PC-9 (cell line): ENCODE measurements at regions not wholly inside any gene's neighbourhood (a gene's known extent, or its start where the extent isn't known, plus 50 kb on each side); places are given as distances from the start of the nearest gene placed in this dataset.

Experiments
- BruUV-seq: library from RNA; stranded (reverse); fragments of 400-500 nt; replicated peaks from 2 replicates; lab custom pipeline; 2021; lab: Mats Ljungman, UMichigan
- CTCF ChIA-PET: fragments of 300-600 bp; sonication (Branson Sonifier 250); formaldehyde crosslinking; loops from one replicate; lab custom pipeline; 2022; ENCODE audit warnings: antibody characterized with exemption; lab: Charles Lee
- POLR2A ChIA-PET: fragments of 300-600 bp; sonication (Branson Sonifier 250); formaldehyde crosslinking; loops from one replicate; lab custom pipeline; 2022; ENCODE audit warnings: antibody characterized with exemption; ENCODE audit not compliant: unreplicated experiment; lab: Charles Lee
- DNase-seq, 2 experiments: peaks; one replicate each; pipeline versions ENCODE4 v3.0.0 to v3.0.0-alpha.2; 2015 to 2022; ENCODE audit warnings: mixed read lengths in 1 of 2
- H2AFZ ChIP-seq: fragments of 200-600 bp; sonication (generic); 2 replicates; pipeline ENCODE4 v1.8.1; 2017; ENCODE audit warnings: antibody characterized with exemption
- H3F3A ChIP-seq: fragments of 200-600 bp; sonication (generic); 2 replicates; pipeline ENCODE4 v1.8.1; 2017; ENCODE audit warnings: antibody characterized with exemption, mild to moderate bottlenecking, low read depth; ENCODE audit not compliant: insufficient read depth
- H3K27ac ChIP-seq: fragments of 200-600 bp; sonication (generic); 2 replicates; pipeline ENCODE4 v1.6.1; 2016; ENCODE audit warnings: mixed run types
- H3K27me3 ChIP-seq: fragments of 200-600 bp; sonication (generic); 2 replicates; pipeline ENCODE4 v1.6.1; 2016; ENCODE audit warnings: low read depth, mixed run types; ENCODE audit not compliant: insufficient read depth
- H3K36me3 ChIP-seq: fragments of 200-600 bp; sonication (generic); 2 replicates; pipeline ENCODE4 v1.6.1; 2016; ENCODE audit warnings: low read depth, mixed run types
- H3K4me1 ChIP-seq: fragments of 200-600 bp; sonication (generic); replicated peaks from 2 replicates; pipeline ENCODE4 v1.6.1; 2016; ENCODE audit warnings: mixed run types; ENCODE audit not compliant: insufficient read depth
- H3K4me2 ChIP-seq: fragments of 200-600 bp; sonication (generic); 2 replicates; pipeline ENCODE4 v1.6.1; 2017; ENCODE audit warnings: mixed run types
- H3K4me3 ChIP-seq: fragments of 200-600 bp; sonication (generic); 2 replicates; pipeline ENCODE4 v1.6.1; 2016; ENCODE audit warnings: mixed run types
- H3K79me2 ChIP-seq: fragments of 200-600 bp; sonication (generic); 2 replicates; pipeline ENCODE4 v1.6.1; 2017; ENCODE audit warnings: low read depth, mixed run types
- H3K9me2 ChIP-seq: fragments of 200-600 bp; sonication (generic); 2 replicates; pipeline ENCODE4 v1.8.1; 2017; ENCODE audit warnings: mild to moderate bottlenecking; ENCODE audit not compliant: insufficient read depth
- H3K9me3 ChIP-seq: fragments of 200-600 bp; sonication (generic); 2 replicates; pipeline ENCODE4 v1.8.1; 2016; ENCODE audit warnings: low read depth; ENCODE audit not compliant: insufficient read depth
- H4K20me1 ChIP-seq: fragments of 200-600 bp; sonication (generic); 2 replicates; pipeline ENCODE4 v1.8.1; 2017; ENCODE audit not compliant: insufficient read depth
- CTCF ChIP-seq: fragments of 200-600 bp; sonication (generic); conservative IDR thresholded peaks from 2 replicates; pipeline ENCODE4 v1.6.1; 2017; ENCODE audit warnings: mixed run types, antibody characterized with exemption, mild to moderate bottlenecking, moderate library complexity
- EZH2 ChIP-seq: fragments of 200-600 bp; sonication (generic); IDR thresholded peaks from 2 replicates; pipeline ENCODE4 v1.8.0; 2017; ENCODE audit warnings: antibody characterized with exemption, low read depth
- intact Hi-C: fragments of 100-400 bp; cut with micrococcal nuclease; formaldehyde crosslinking; loops from one replicate; pipeline ENCODE4 v1.10.0; 2022; ENCODE audit not compliant: unreplicated experiment

- intact Hi-C loops: no loop called here
- DNase-seq: no peak
- ChIA-PET CTCF (no interaction called here), POLR2A (no interaction called here)
- H3K27ac ChIP-seq: no peak overlapping the region
- H3K4me1 ChIP-seq: no peaks in the 10 kb centered on the region
- BruUV-seq: no TSS peak
- no peak overlapping the region for H3K4me2 ChIP-seq
- H3F3A ChIP-seq: no peaks in the 10 kb centered on the region
- no peaks in the 10 kb centered on the region for H3K36me3 ChIP-seq
- no peaks in the 10 kb centered on the region for H3K9me3 ChIP-seq
- no peaks in the 10 kb centered on the region for H4K20me1 ChIP-seq
- H2AFZ ChIP-seq: no peak overlapping the region
- H3K27me3 ChIP-seq: peaks cover 14% of the 10 kb centered on the region; the same call in 1 of the 2 replicates
- H3K4me3 ChIP-seq: no peak overlapping the region
- no peaks in the 10 kb centered on the region for H3K9me2 ChIP-seq
- H3K79me2 ChIP-seq: no peaks in the 10 kb centered on the region
- TF ChIP-seq EZH2 (no peak), CTCF (no peak)
Observed at GRCh38 chr15:31471731-31472430, 145.2 kb downstream of the KLF13 start.

DNA sequence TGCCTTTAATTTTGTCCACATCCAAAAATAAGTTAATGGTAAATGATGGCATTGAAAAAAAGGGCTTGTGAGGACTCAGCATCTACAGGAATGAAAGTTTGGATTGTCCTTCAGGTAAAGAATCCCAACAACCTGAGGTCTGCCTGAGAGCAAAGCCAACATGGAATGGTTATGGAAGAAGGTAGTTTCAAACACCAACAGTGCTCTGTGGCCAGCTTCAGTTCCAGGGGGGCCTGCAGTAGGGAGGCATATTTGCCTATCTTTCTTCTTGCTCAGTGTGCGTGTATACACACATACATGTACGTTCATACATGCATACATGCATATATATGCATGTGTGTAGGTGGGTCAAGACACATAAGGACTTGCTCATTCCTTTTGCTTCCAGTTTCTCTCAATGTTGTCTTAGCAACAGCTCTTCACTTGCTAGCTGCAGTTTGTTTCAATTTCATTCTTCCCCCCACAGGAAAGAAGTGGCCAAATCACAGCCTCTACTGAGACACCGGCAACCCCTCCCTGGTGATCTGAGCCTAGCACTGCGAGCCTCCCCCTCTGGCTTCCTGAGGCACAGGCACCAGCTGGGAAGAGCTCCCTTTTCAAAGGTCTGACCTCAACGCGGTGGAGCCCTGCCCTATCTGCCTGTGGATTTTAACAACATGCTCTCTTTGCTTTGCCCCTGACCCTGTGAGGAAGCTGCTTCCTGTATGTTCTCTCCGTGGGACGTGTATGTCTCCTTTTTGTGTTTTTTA is 146.2 kb downstream of the KLF13 start:
- no peak overlapping the region for H3K4me3 ChIP-seq
- TF ChIP-seq CTCF (no peak), EZH2 (no peak)
- H3K36me3 ChIP-seq: no peaks in the 10 kb centered on the region
- no peaks in the 10 kb centered on the region for H3K79me2 ChIP-seq
- no peaks in the 10 kb centered on the region for H3F3A ChIP-seq
- H3K9me2 ChIP-seq: no peaks in the 10 kb centered on the region
- H3K4me2 ChIP-seq: no peak overlapping the region
- POLR2A ChIA-PET: no interaction called here
- CTCF ChIA-PET: no interaction called here
- BruUV-seq: no TSS peak
- intact Hi-C loops: no loop called here
- no peaks in the 10 kb centered on the region for H4K20me1 ChIP-seq
- DNase-seq: no peak
- no peak overlapping the region for H3K27ac ChIP-seq
- H3K27me3 ChIP-seq: peaks cover 7% of the 10 kb centered on the region; the same call in 1 of the 2 replicates
- no peak overlapping the region for H2AFZ ChIP-seq
- H3K9me3 ChIP-seq: no peaks in the 10 kb centered on the region
- no peaks in the 10 kb centered on the region for H3K4me1 ChIP-seq

- TF ChIP-seq EZH2: no peak
- TF ChIP-seq CTCF: no peak
- intact Hi-C loops: no loop called here
- DNase-seq: no peak
- Histone ChIP-seq H3K4me1 (no peaks in the 10 kb centered on the region), H2AFZ (no peak overlapping the region), H3K9me2 (no peaks in the 10 kb centered on the region), H3F3A (no peaks in the 10 kb centered on the region), H4K20me1 (no peaks in the 10 kb centered on the region), H3K27me3 (peaks cover 4% of the 10 kb centered on the region; the same call in 1 of the 2 replicates), H3K4me2 (no peak overlapping the region), H3K36me3 (no peaks in the 10 kb centered on the region), H3K9me3 (no peaks in the 10 kb centered on the region), H3K27ac (no peak overlapping the region), H3K4me3 (no peak overlapping the region), H3K79me2 (no peaks in the 10 kb centered on the region)
- ChIA-PET CTCF (no interaction called here), POLR2A (no interaction called here)
- BruUV-seq: no TSS peak
Observed at GRCh38 chr15:31473385-31474058, 146.9 kb downstream of the KLF13 start.
